Endothelial cell of umbilical vein (primary cell): ENCODE measurements at regions not wholly inside any gene's neighbourhood (a gene's known extent, or its start where the extent isn't known, plus 50 kb on each side); places are given as distances from the start of the nearest gene placed in this dataset.

Experiments
- BruUV-seq: library from RNA; stranded (reverse); fragments of 400-500 nt; replicated peaks from 2 replicates; lab custom pipeline; 2021; lab: Mats Ljungman, UMichigan
- CTCF ChIA-PET: fragments of 300-600, 350-600 bp; sonication (Branson Sonifier 250); formaldehyde crosslinking; loops from one replicate; lab custom pipeline; 2021; ENCODE audit warnings: antibody characterized with exemption, inconsistent platforms; lab: Charles Lee
- POLR2A ChIA-PET: fragments of 300-600, 350-600 bp; sonication (Branson Sonifier 250); formaldehyde crosslinking; loops from one replicate; lab custom pipeline; 2021; ENCODE audit warnings: antibody characterized with exemption, inconsistent platforms; lab: Charles Lee
- DNase-seq: peaks from one replicate; pipeline ENCODE4 v3.0.0-alpha.2; 2011; ENCODE audit warnings: low read depth, low spot score
- FAIRE-seq: peaks from 2 replicates; lab custom pipeline; 2011; peaks lifted over from hg19 to GRCh38; lab: Jason Lieb, UNC
- H2AFZ ChIP-seq: 2 replicates; pipeline ENCODE4 v1.6.0; 2012; ENCODE audit warnings: low read depth, low read length, control low read depth, inconsistent platforms
- H3K27ac ChIP-seq: 2 replicates; pipeline ENCODE4 v1.5.1; 2011; ENCODE audit warnings: low read depth, mild to moderate bottlenecking, control low read depth, low read length, moderate library complexity; ENCODE audit not compliant: insufficient read depth
- H3K27me3 ChIP-seq, 2 experiments: 2 replicates each; pipeline versions ENCODE4 v1.6.0 to v1.6.1; 2011; ENCODE audit warnings: low read length in 2 of 2, mixed read lengths in 1 of 2; ENCODE audit not compliant: control insufficient read depth in 2 of 2, insufficient read depth in 2 of 2
- H3K36me3 ChIP-seq, 2 experiments: 2 replicates in 1 of 2; 3 replicates in 1 of 2; pipeline ENCODE4 v1.5.1; 2011; ENCODE audit warnings: low read length in 2 of 2, mild to moderate bottlenecking in 1 of 2, moderate library complexity in 1 of 2; ENCODE audit not compliant: control insufficient read depth in 2 of 2, insufficient read depth in 2 of 2; ENCODE audit errors: extremely low read depth in 1 of 2
- H3K4me1 ChIP-seq: 3 replicates; pipeline ENCODE4 v1.5.1; 2011; ENCODE audit warnings: mild to moderate bottlenecking, low read length; ENCODE audit not compliant: control insufficient read depth, insufficient read depth; ENCODE audit errors: extremely low read depth
- H3K4me2 ChIP-seq: 2 replicates; pipeline ENCODE4 v1.6.1; 2011; ENCODE audit warnings: low read length, control low read depth, mixed read lengths; ENCODE audit not compliant: insufficient read depth
- H3K4me3 ChIP-seq, 3 experiments: fragments of 200-600 bp in 1 of 3; sonication (generic), shearing (Covaris generic) in 1 of 3; replicated peaks in 1 of 3; 2 replicates each; pipeline ENCODE4 v1.5.1; 2011 to 2016; ENCODE audit warnings: control low read depth in 3 of 3, low read length in 3 of 3, mild to moderate bottlenecking in 2 of 3, inconsistent platforms in 1 of 3, low read depth in 1 of 3, moderate library complexity in 1 of 3; ENCODE audit not compliant: insufficient read depth in 1 of 3
- H3K79me2 ChIP-seq: 2 replicates; pipeline ENCODE4 v1.6.0; 2012; ENCODE audit warnings: low read length, inconsistent platforms; ENCODE audit not compliant: control insufficient read depth, insufficient read depth
- H3K9ac ChIP-seq: replicated peaks from 2 replicates; pipeline ENCODE3; 2011; ENCODE audit warnings: low read length, control low read depth; ENCODE audit not compliant: insufficient read depth; ENCODE audit errors: extremely low read depth
- H3K9me1 ChIP-seq: replicated peaks from 3 replicates; pipeline ENCODE4 v1.6.0; 2011; ENCODE audit warnings: mild to moderate bottlenecking, low read length; ENCODE audit not compliant: control insufficient read depth, insufficient read depth; ENCODE audit errors: extremely low read depth
- H3K9me3 ChIP-seq: replicated peaks from 2 replicates; pipeline ENCODE4 v1.5.1; 2012; ENCODE audit warnings: low read length, inconsistent platforms; ENCODE audit not compliant: control insufficient read depth, insufficient read depth
- H4K20me1 ChIP-seq: replicated peaks from 2 replicates; pipeline ENCODE3; 2011; ENCODE audit warnings: mild to moderate bottlenecking, low read length; ENCODE audit not compliant: control insufficient read depth, insufficient read depth; ENCODE audit errors: extremely low read depth
- EZH2 ChIP-seq: IDR thresholded peaks from 2 replicates; pipeline ENCODE4 v1.6.1; 2012; ENCODE audit warnings: borderline replicate concordance, low read depth, mild to moderate bottlenecking, moderate library complexity, low read length, inconsistent platforms; ENCODE audit not compliant: severe bottlenecking
- FOS ChIP-seq: IDR thresholded peaks from 2 replicates; pipeline ENCODE4 v1.6.1; 2011; ENCODE audit warnings: mild to moderate bottlenecking, low read length, moderate library complexity, borderline replicate concordance; ENCODE audit not compliant: insufficient read depth
- MAX ChIP-seq: IDR thresholded peaks from 2 replicates; pipeline ENCODE4 v1.6.1; 2011; ENCODE audit not compliant: insufficient read depth, insufficient read length
- MYC ChIP-seq: IDR thresholded peaks from one replicate; pipeline ENCODE4 v1.6.1; 2011; ENCODE audit warnings: mild to moderate bottlenecking, low read depth, low read length
- POLR2A ChIP-seq: IDR thresholded peaks from 2 replicates; pipeline ENCODE4 v1.6.1; 2012; ENCODE audit warnings: low read depth, mild to moderate bottlenecking, control low read depth, low read length
- POLR2AphosphoS5 ChIP-seq: IDR thresholded peaks from 2 replicates; pipeline ENCODE4 v1.6.1; 2012; ENCODE audit warnings: low read depth, mild to moderate bottlenecking, control low read depth, low read length, moderate library complexity; ENCODE audit not compliant: insufficient read depth
- dilution Hi-C: fragments of 300-500 bp; cut with MboI; formaldehyde crosslinking; loops from one replicate; pipeline ENCODE4 v1.15.0; 2019; ENCODE audit warnings: low sequenced_read_pairs; ENCODE audit not compliant: extremely low pct_ligation_motif_present
- intact Hi-C: fragments of 100-400 bp; cut with micrococcal nuclease; formaldehyde crosslinking; loops from one replicate; pipeline ENCODE4 v1.10.0; 2022

GRCh38 chr4:180726611-180727010 is 1516.6 kb upstream of the TENM3 start:
- Histone ChIP-seq H3K4me3 (no peak overlapping the region), H3K9ac (no peak overlapping the region), H3K4me1 (no peaks in the 10 kb centered on the region), H3K9me1 (no peaks in the 10 kb centered on the region), H3K4me2 (no peak overlapping the region), H3K9me3 (no peaks in the 10 kb centered on the region), H3K27me3 (no peaks in the 10 kb centered on the region), H3K27ac (no peak overlapping the region), H3K79me2 (no peaks in the 10 kb centered on the region), H2AFZ (no peak overlapping the region), H4K20me1 (no peaks in the 10 kb centered on the region), H3K36me3 (no peaks in the 10 kb centered on the region)
- intact Hi-C loops, result no loop called here
- dilution Hi-C loops, result no loop called here
- FAIRE-seq (no peak), DNase-seq (no peak)
- ChIA-PET POLR2A (no interaction called here), CTCF (no interaction called here)
- no peak for TF ChIP-seq POLR2A
- TF ChIP-seq POLR2AphosphoS5, result no peak
- TF ChIP-seq MAX, result no peak
- BruUV-seq, result no TSS peak

GRCh38 chr4:180727478-180727877 is 1515.7 kb upstream of the TENM3 start:
- DNase-seq, result no peak
- Histone ChIP-seq H3K4me3 (no peak overlapping the region), H3K27ac (no peak overlapping the region), H3K9me1 (no peaks in the 10 kb centered on the region), H4K20me1 (no peaks in the 10 kb centered on the region), H3K27me3 (no peaks in the 10 kb centered on the region), H3K79me2 (no peaks in the 10 kb centered on the region), H3K9ac (no peak overlapping the region), H3K4me1 (no peaks in the 10 kb centered on the region), H2AFZ (no peak overlapping the region), H3K4me2 (no peak overlapping the region), H3K9me3 (no peaks in the 10 kb centered on the region), H3K36me3 (no peaks in the 10 kb centered on the region)
- no TSS peak for BruUV-seq
- intact Hi-C loops (no loop called here), dilution Hi-C loops (no loop called here)
- ChIA-PET CTCF (no interaction called here), POLR2A (no interaction called here)
- no peak for FAIRE-seq
- TF ChIP-seq MAX, result no peak
- no peak for TF ChIP-seq FOS
- no peak for TF ChIP-seq MYC
- TF ChIP-seq EZH2, result no peak
